GM19395 (cell line): ENCODE measurements at regions not wholly inside any gene's neighbourhood (a gene's known extent, or its start where the extent isn't known, plus 50 kb on each side); places are given as distances from the start of the nearest gene placed in this dataset.
"Not testable (repeated sequence)": the region's sequence is repeated elsewhere in the genome, so short reads cannot be mapped to it uniquely, and the experiment has no call there.

Experiments
- ATAC-seq: cut with Tn5 transposase; IDR thresholded peaks from one replicate; pipeline ENCODE4 v1.9.1; 2021; ENCODE audit warnings: mild to moderate bottlenecking, moderate library complexity; ENCODE audit not compliant: unreplicated experiment

GRCh38 chr2:38484957-38485356, 107.9 kb upstream of the ATL2 start:
- ATAC-seq, result no peak

- no peak for ATAC-seq
Observed at GRCh38 chr2:38483776-38484501, 106.9 kb upstream of the ATL2 start.

GRCh38 chr2:38482710-38483109, 105.6 kb upstream of the ATL2 start:
- ATAC-seq, result not testable (repeated sequence)

GRCh38 chr2:38480617-38481016, 103.5 kb upstream of the ATL2 start:
- no peak for ATAC-seq

GRCh38 chr2:38477006-38477405, 99.9 kb upstream of the ATL2 start:
- no peak for ATAC-seq

- no peak for ATAC-seq
Observed at GRCh38 chr2:38475567-38475881, 98.5 kb upstream of the ATL2 start.

- no peak for ATAC-seq
Observed at GRCh38 chr2:38474715-38475566, 97.9 kb upstream of the ATL2 start.

GRCh38 chr2:38474021-38474456, 97.0 kb upstream of the ATL2 start:
- no peak for ATAC-seq

- ATAC-seq, result no peak
Observed at GRCh38 chr2:38473333-38474005, 96.4 kb upstream of the ATL2 start.

GRCh38 chr2:38470115-38470514, 93.0 kb upstream of the ATL2 start:
- ATAC-seq, result no peak

GRCh38 chr2:38467768-38468455, 90.8 kb upstream of the ATL2 start:
- ATAC-seq, result no peak

GRCh38 chr2:38466876-38467767, 90.0 kb upstream of the ATL2 start:
- no peak for ATAC-seq

GRCh38 chr2:38466409-38466808, 89.3 kb upstream of the ATL2 start:
- no peak for ATAC-seq

GRCh38 chr2:38465789-38466127, 88.7 kb upstream of the ATL2 start:
- ATAC-seq, result no peak

- ATAC-seq, result no peak
Observed at GRCh38 chr2:38464971-38465788, 88.1 kb upstream of the ATL2 start.

GRCh38 chr2:38463752-38464151, 86.7 kb upstream of the ATL2 start:
- no peak for ATAC-seq

- ATAC-seq, result no peak
Observed at GRCh38 chr2:38462121-38462661, 85.1 kb upstream of the ATL2 start.

- no peak for ATAC-seq
Observed at GRCh38 chr2:38461470-38461869, 84.4 kb upstream of the ATL2 start.

GRCh38 chr2:38460313-38460712, 83.2 kb upstream of the ATL2 start:
- no peak for ATAC-seq
